GM12892 (cell line): ENCODE measurements at regions not wholly inside any gene's neighbourhood (a gene's known extent, or its start where the extent isn't known, plus 50 kb on each side); places are given as distances from the start of the nearest gene placed in this dataset.

ENCODE experiments used
- DNase-seq: peaks from one replicate; pipeline ENCODE4 v3.0.0; 2011; ENCODE audit not compliant: insufficient read length
- FAIRE-seq: peaks from 2 replicates; lab custom pipeline; 2011; peaks lifted over from hg19 to GRCh38; lab: Jason Lieb, UNC
- POLR2A ChIP-seq: IDR thresholded peaks from 2 replicates; pipeline ENCODE4 v1.6.1; 2011; ENCODE audit warnings: low read depth, low read length, control low read depth
- POLR2AphosphoS5 ChIP-seq: IDR thresholded peaks from 2 replicates; pipeline ENCODE4 v1.6.1; 2011; ENCODE audit warnings: low read depth, low read length, control low read depth
- TAF1 ChIP-seq: IDR thresholded peaks from 2 replicates; pipeline ENCODE4 v1.6.1; 2011; ENCODE audit warnings: low read depth, mild to moderate bottlenecking, control low read depth, low read length, borderline replicate concordance

DNA sequence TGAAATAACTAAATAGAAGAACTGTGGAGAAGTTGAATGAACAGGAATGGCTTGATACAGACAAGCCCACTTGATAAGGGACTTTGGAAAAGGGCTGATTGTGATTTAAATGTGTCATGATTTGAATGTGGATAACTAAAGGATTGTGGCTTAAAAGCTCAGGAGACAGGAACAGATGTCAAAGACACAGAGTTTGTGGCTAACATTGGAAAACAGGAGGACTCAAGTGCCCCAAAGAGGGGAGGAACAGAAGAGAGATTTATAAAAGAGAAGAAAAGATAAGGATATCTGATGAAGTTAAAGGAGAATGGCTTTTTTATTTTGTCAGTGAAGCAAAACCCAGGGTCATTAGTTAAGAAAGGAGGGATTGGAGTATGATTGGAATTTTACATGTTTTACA, 124.2 kb upstream of the TRPM3 start:
- TF ChIP-seq POLR2AphosphoS5 (no peak), POLR2A (no peak), TAF1 (no peak)
- no peak for DNase-seq
- FAIRE-seq: no peak

DNA sequence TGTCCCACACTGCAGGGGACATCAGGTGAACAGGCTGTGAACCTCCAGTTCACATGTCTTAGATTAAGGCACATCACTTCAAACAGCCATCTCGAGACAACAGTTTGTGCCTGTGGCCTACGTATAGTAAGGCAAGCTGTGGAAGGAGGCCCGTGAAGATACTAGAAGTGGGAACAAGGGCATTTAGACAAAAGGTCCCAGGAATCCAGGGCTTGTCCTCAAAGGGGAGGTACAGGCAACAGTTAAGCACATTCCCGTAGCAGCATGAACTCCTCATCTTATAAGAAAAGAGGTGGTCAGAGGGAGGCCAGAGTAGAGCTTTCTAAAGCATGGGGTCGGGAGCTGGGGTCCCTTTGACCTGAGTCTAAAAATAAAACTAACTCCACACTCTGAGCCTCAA, 122.5 kb upstream of the TRPM3 start:
- FAIRE-seq: no peak

DNA sequence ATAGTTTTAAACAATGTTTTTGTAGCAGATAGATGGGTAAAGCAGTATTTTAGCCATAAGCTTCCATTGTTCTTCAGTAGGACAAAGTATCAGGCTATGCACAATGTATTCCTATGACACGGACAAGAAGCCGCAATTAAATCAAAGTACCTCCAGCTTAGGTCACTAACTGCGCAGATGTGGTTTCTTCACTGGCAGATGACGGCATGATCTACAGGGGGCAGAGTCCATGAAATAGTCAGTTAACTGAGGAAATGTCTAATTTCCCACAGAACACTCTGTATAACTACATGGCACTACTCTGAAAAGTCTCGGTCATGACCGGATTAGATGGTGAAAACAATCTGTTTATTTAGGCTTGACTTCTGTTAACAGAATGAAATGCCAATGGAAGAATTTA, 120.7 kb upstream of the TRPM3 start:
- TF ChIP-seq POLR2AphosphoS5: no peak
- DNase-seq (no peak), FAIRE-seq (no peak)

More for the DNA sequence above, 122.5 kb upstream of the TRPM3 start:
- TF ChIP-seq POLR2A (no peak), TAF1 (no peak)
- no peak for DNase-seq

DNA sequence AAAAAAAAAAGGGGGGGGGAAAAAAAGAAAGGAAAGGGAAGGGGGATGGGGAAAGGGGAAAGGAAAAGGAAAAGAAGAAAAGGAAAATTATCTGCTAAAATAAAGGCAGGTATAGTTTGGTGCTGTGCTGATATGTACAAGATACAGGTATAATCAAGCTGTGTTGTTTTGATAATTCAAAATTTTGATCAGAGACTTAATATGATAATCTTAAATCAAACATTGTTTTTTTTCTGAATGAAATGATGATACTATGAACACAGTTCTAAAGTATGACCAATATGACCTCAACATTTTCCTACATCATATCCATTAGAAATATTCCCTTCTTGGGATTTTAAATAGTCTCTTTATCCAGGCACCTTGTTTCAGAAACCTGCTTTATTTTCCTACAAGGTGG, 115.6 kb upstream of the TRPM3 start:
- DNase-seq: no peak
- no peak for TF ChIP-seq TAF1
- TF ChIP-seq POLR2AphosphoS5: no peak
- no peak for TF ChIP-seq POLR2A
- no peak for FAIRE-seq

DNA sequence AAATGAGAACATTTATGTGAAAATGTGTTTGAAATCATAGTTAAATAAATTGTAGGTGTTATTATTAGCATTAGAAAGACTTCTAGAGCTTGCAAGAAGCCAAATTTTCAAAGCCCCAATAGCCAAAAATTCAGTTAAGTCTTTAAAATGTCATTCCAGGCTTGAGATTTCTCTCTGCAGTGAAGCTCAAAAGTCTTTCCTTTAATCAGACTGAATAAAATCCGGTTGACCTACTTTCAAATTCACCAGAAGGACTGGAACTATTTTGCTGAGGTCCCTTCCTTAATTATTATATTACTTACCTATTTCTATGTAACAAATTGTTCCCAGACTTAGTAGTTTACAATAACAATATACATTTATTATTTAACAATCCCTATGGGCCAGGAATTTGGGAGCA, 112.2 kb upstream of the TRPM3 start:
- FAIRE-seq (no peak), DNase-seq (no peak)
- no peak for TF ChIP-seq POLR2A
- no peak for TF ChIP-seq POLR2AphosphoS5
- TF ChIP-seq TAF1: no peak

DNA sequence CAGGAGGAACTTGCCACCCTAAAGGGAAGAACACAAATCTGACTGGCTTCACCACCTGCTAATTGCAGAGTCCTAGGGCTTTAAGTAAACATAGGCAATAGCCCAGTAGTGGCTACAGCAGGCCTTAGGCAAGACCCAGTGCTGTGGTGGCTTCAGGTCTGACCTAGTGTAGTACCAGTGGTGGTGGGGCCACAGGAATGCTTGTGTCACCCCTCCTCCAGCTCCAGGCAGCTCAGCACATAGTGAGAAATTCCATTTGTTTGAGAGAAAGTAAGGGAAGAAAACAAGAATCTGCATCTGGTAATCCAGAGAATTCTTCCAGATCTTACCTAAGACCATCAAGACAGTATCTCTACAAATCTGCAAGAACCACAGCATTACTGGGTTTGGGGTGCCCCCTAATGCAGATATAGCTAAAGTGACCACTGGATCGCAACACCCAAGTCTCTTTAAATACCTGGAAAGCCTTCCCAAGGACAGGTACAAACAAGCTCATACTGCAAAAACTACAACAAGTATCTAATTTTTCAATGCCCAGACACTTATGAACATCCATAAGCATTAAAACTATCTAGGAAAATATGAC, 102.6 kb upstream of the TRPM3 start:
- DNase-seq: no peak
- FAIRE-seq: no peak
- TF ChIP-seq POLR2AphosphoS5: no peak
- TF ChIP-seq POLR2A: no peak
- no peak for TF ChIP-seq TAF1

DNA sequence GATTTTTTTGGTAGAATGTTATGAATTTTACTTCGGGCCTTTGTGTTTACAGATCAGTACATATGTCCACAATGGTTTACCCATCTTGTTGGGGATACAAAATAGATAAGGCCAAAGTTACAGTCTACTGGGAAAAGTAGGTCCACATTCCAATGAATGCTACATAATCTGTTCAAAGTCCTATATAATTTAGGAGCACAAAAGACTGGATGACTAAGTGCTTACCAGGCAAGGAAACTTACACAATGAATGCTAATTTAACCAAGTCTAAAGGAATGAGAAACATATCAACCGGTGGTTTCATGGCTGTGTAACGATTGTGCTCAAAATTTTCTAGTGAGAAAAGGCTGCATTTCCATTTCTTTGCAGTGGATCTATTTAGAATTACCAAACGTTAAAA, 97.4 kb upstream of the TRPM3 start:
- TF ChIP-seq POLR2A (no peak), TAF1 (no peak), POLR2AphosphoS5 (no peak)
- FAIRE-seq: no peak
- no peak for DNase-seq

DNA sequence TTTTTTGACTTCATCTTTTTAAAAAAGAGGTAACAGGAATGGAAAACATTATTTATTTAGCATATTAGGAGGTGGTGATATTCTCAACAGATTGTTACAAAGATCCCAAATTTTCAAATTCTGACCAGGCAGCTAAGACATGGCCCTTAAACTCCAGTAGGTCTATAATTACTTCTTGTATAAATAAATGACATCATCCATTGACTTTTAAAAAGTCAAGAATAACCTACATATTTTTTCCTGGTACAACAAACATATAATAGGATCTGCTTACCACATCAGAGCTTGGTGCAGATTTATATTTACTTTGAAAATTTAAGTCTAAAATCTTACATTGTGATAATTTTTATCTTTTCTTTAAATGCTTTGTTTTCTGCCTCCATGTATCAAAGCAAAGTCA, 92.2 kb upstream of the TRPM3 start:
- no peak for FAIRE-seq
- no peak for TF ChIP-seq TAF1
- TF ChIP-seq POLR2A: no peak
- TF ChIP-seq POLR2AphosphoS5: no peak
- DNase-seq: no peak

DNA sequence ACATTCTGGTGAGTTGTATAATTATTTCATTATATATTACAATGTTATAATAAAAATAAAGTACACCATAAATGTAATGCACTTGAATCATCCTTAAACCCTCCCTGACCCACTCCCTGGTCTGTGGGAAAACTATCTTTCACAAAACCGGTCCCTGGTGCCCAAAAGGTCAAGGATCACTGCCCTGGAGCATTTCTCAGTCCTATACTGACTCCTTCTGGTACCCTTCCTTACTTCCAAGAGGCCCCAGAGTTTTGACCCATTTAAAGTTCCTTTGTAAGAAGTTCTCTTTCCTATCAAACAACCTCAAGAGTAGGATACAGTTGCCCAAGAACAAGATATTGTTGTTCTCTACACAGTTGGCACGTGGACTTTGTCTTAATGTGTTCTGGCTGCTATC, 88.9 kb upstream of the TRPM3 start:
- DNase-seq (no peak), FAIRE-seq (no peak)
- TF ChIP-seq POLR2AphosphoS5 (no peak), TAF1 (no peak), POLR2A (no peak)

DNA sequence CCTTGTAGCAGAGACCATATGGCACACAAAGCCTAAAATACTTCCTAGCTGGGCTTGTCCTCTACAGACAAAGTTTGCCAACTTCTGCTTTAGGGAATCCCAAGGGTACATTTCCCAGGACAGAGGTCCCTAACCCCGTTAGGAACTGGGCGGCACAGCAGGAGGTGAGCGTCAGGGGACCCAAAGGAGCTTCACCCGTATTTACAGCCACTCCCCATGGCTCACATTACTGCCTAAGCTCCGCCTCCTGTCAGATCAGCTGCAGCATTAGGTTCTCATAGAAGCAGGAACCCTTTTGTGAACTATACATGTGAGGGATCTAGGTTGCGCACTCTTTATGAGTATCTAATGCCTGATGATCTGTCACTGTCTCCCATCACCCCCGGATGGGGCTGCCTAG, 88.5 kb upstream of the TRPM3 start:
- no peak for DNase-seq
- TF ChIP-seq POLR2AphosphoS5 (no peak), POLR2A (no peak), TAF1 (no peak)
- no peak for FAIRE-seq

DNA sequence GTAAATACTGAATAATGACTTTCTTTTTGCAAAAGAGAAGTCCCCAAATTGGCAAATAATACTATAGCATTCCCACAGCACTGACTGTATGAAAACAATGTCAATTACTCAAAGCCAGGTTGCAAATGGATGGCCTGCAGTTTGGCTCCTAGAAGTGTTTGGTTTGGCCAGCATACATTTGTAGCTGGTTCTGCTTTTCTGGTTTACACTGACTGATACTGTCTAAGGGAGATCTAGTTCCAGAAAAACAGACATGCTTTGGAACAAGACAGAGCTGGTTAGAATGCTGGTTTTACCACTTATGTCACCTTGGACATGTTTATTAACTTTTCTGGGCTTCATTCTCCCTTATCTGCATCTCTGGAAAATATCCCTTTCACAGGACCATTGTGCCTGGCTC, 81.5 kb upstream of the TRPM3 start:
- TF ChIP-seq TAF1: no peak
- no peak for FAIRE-seq

DNA sequence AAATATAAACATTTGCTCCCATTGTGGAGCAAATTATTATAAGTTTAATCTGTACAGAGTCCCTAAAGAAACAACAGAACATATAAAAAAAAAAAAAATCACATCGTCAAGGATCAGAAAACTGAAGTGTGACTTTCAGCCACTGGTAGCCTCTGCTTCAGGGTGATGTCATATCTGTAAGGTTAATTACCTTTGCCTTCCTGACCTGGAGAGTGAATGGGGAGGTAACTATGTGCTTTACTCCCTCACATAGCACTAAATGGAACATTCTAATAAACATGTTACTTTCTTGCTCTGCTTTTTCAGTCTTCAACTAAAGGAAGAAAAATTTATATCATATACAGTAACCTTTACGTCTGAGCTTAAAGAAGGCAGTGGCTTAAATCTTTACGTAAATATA, 70.3 kb upstream of the TRPM3 start:
- FAIRE-seq (no peak), DNase-seq (no peak)
- TF ChIP-seq POLR2A: no peak
- no peak for TF ChIP-seq TAF1
- no peak for TF ChIP-seq POLR2AphosphoS5

More for the DNA sequence above, 81.5 kb upstream of the TRPM3 start:
- DNase-seq: no peak

DNA sequence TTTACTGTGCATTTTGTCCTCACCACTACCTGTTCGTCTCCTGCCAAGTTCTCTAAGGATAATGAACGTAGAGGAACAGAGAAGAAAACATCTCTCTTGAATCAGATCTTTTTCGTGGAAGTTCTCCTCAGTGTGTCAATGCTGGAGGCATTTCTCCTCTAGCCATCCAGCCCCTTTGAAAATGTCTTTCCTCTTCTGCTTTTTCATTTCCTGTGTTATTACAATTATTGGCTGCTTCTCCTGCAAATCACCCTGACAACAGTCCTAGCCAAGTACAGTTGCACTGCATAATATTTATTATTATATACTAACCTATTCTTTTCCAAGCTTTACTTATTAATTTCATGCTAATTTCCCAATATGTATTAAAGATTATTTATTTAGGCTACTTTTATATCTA, 61.8 kb upstream of the TRPM3 start:
- no peak for FAIRE-seq
- no peak for TF ChIP-seq POLR2AphosphoS5

DNA sequence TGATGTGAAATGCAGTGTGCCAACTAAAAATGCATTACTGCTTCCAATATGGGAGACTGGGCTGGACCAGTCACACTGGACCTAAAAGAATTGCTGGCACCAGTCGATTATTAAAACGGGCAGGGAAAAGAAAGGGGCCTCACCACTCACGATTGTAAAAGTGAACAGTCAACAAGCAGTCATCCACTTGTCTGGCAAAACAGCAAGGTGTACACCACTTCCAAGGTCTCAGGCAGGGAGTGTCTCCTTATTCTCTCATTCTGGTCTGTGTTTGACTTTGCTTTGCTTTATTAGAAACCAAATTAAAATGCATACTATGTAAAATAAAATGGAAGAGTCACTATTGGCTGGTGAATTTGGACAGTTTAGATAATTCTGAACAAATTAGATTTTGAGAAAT, 57.8 kb upstream of the TRPM3 start:
- FAIRE-seq (no peak), DNase-seq (no peak)
- no peak for TF ChIP-seq POLR2A
- TF ChIP-seq TAF1: no peak
- no peak for TF ChIP-seq POLR2AphosphoS5

More for the DNA sequence above, 61.8 kb upstream of the TRPM3 start:
- DNase-seq: no peak
